ENCODE measurements at regions not wholly inside any gene's neighbourhood (a gene's known extent, or its start where the extent isn't known, plus 50 kb on each side); places are given as distances from the start of the nearest gene placed in this dataset.

GRCh38 chr9:108083160-108083750 is 593.7 kb upstream of the KLF4 start:
- DNase-seq = no peak

- no peak for DNase-seq
Measured at GRCh38 chr9:108081112-108081511, 591.5 kb upstream of the KLF4 start.

- no peak for DNase-seq
Measured at GRCh38 chr9:108080285-108080684, 590.7 kb upstream of the KLF4 start.

- DNase-seq = no peak
Measured at GRCh38 chr9:108078811-108079210, 589.2 kb upstream of the KLF4 start.

- DNase-seq = no peak
Measured at GRCh38 chr9:108078375-108078774, 588.8 kb upstream of the KLF4 start.

- DNase-seq = no peak
Measured at GRCh38 chr9:108077556-108077955, 588.0 kb upstream of the KLF4 start.

- DNase-seq = no peak
Measured at GRCh38 chr9:108074900-108075299, 585.3 kb upstream of the KLF4 start.

GRCh38 chr9:108073823-108074222 is 584.3 kb upstream of the KLF4 start:
- DNase-seq = no peak

- DNase-seq = no peak
Measured at GRCh38 chr9:108072740-108073139, 583.2 kb upstream of the KLF4 start.

- DNase-seq = no peak
Measured at GRCh38 chr9:108070861-108071260, 581.3 kb upstream of the KLF4 start.

GRCh38 chr9:108069991-108070390 is 580.4 kb upstream of the KLF4 start:
- no peak for DNase-seq

- no peak for DNase-seq
Measured at GRCh38 chr9:108062680-108063079, 573.1 kb upstream of the KLF4 start.

GRCh38 chr9:108060175-108060574 is 570.6 kb upstream of the KLF4 start:
- DNase-seq = no peak

- DNase-seq = no peak
Measured at GRCh38 chr9:108058135-108058814, 568.7 kb upstream of the KLF4 start.

GRCh38 chr9:108057421-108058134 is 568.0 kb upstream of the KLF4 start:
- no peak for DNase-seq

- no peak for DNase-seq
Measured at GRCh38 chr9:108056805-108057386, 567.3 kb upstream of the KLF4 start.

GRCh38 chr9:108056084-108056804 is 566.7 kb upstream of the KLF4 start:
- DNase-seq = no peak

GRCh38 chr9:108054131-108054630 is 564.6 kb upstream of the KLF4 start:
- DNase-seq = no peak

GRCh38 chr9:108053555-108054061 is 564.0 kb upstream of the KLF4 start:
- DNase-seq = no peak

GRCh38 chr9:108052431-108053080 is 563.0 kb upstream of the KLF4 start:
- DNase-seq = no peak

- no peak for DNase-seq
Measured at GRCh38 chr9:108050894-108051293, 561.3 kb upstream of the KLF4 start.
